Neutrophil (primary cell): ENCODE measurements at regions not wholly inside any gene's neighbourhood (a gene's known extent, or its start where the extent isn't known, plus 50 kb on each side); places are given as distances from the start of the nearest gene placed in this dataset.

Experiments
- H3K27ac ChIP-seq: fragments of 200-600 bp; sonication (generic); 2 replicates; pipeline ENCODE4 v1.5.1; 2016; ENCODE audit warnings: mild to moderate bottlenecking, moderate library complexity
- H3K27me3 ChIP-seq: fragments of 200-600 bp; sonication (generic); 2 replicates; pipeline ENCODE4 v1.6.0; 2016; ENCODE audit warnings: mild to moderate bottlenecking
- H3K36me3 ChIP-seq: fragments of 200-600 bp; sonication (generic); 2 replicates; pipeline ENCODE4 v1.5.1; 2017
- H3K4me1 ChIP-seq, 2 experiments: fragments of 200-600 bp in 1 of 2; sonication (generic) in 1 of 2; 1 replicate in 1 of 2; 2 replicates in 1 of 2; pipeline versions ENCODE4 v1.5.1 to v1.6.1; 2013 to 2016; ENCODE audit warnings: low read depth in 1 of 2, low read length in 1 of 2, mild to moderate bottlenecking in 1 of 2, moderate library complexity in 1 of 2; ENCODE audit not compliant: control insufficient read depth in 1 of 2, insufficient read depth in 1 of 2
- H3K4me3 ChIP-seq, 2 experiments: fragments of 200-600 bp in 1 of 2; sonication (generic) in 1 of 2; 1 replicate in 1 of 2; 2 replicates in 1 of 2; pipeline ENCODE4 v1.5.1; 2013 to 2016; ENCODE audit warnings: low read depth in 1 of 2, low read length in 1 of 2, mild to moderate bottlenecking in 1 of 2, moderate library complexity in 1 of 2
- H3K9me3 ChIP-seq: fragments of 200-600 bp; sonication (generic); 2 replicates; pipeline ENCODE4 v1.5.1; 2016
- CTCF ChIP-seq: fragments of 200-600 bp; sonication (generic); IDR thresholded peaks from 2 replicates; pipeline ENCODE4 v1.5.1; 2016; ENCODE audit warnings: antibody characterized with exemption

GRCh38 chr6:21995318-21995717, 301.5 kb downstream of the PRL start:
- Histone ChIP-seq H3K36me3 (no peaks in the 10 kb centered on the region), H3K4me3 (no peak overlapping the region), H3K4me1 (no peaks in the 10 kb centered on the region), H3K27me3 (no peaks in the 10 kb centered on the region), H3K9me3 (no peaks in the 10 kb centered on the region), H3K27ac (no peak overlapping the region)
- TF ChIP-seq CTCF, result no peak

- Histone ChIP-seq H3K27ac (no peak overlapping the region), H3K4me3 (no peak overlapping the region), H3K9me3 (no peaks in the 10 kb centered on the region), H3K36me3 (no peaks in the 10 kb centered on the region), H3K27me3 (no peaks in the 10 kb centered on the region), H3K4me1 (no peaks in the 10 kb centered on the region)
- TF ChIP-seq CTCF, result no peak
Observed at GRCh38 chr6:21996425-21997118, 300.3 kb downstream of the PRL start.

- Histone ChIP-seq H3K27me3 (no peaks in the 10 kb centered on the region), H3K27ac (no peak overlapping the region), H3K9me3 (no peaks in the 10 kb centered on the region), H3K36me3 (no peaks in the 10 kb centered on the region), H3K4me3 (no peak overlapping the region), H3K4me1 (no peaks in the 10 kb centered on the region)
- no peak for TF ChIP-seq CTCF
Observed at GRCh38 chr6:21997119-21998037, 299.5 kb downstream of the PRL start.

- no peaks in the 10 kb centered on the region for H3K4me1 ChIP-seq
- no peaks in the 10 kb centered on the region for H3K9me3 ChIP-seq
- no peak overlapping the region for H3K27ac ChIP-seq
- H3K36me3 ChIP-seq, result no peaks in the 10 kb centered on the region
- TF ChIP-seq CTCF, result no peak
- no peaks in the 10 kb centered on the region for H3K27me3 ChIP-seq
- H3K4me3 ChIP-seq, result no peak overlapping the region
Observed at GRCh38 chr6:21998582-21998981, 298.3 kb downstream of the PRL start.

GRCh38 chr6:21999012-21999528, 297.8 kb downstream of the PRL start:
- H3K27ac ChIP-seq, result no peak overlapping the region
- no peaks in the 10 kb centered on the region for H3K9me3 ChIP-seq
- no peaks in the 10 kb centered on the region for H3K36me3 ChIP-seq
- H3K27me3 ChIP-seq, result no peaks in the 10 kb centered on the region
- no peak for TF ChIP-seq CTCF
- H3K4me1 ChIP-seq, result no peaks in the 10 kb centered on the region
- no peak overlapping the region for H3K4me3 ChIP-seq
